IMR-90 (cell line): ENCODE measurements at regions not wholly inside any gene's neighbourhood (a gene's known extent, or its start where the extent isn't known, plus 50 kb on each side); places are given as distances from the start of the nearest gene placed in this dataset.

Source experiments
- ATAC-seq: fragments of 200-7000 bp; cut with Tn5 transposase; 2 replicates; pipeline ENCODE4 v1.9.1; 2020; ENCODE audit warnings: low read depth, mild to moderate bottlenecking, moderate library complexity
- BruUV-seq: library from RNA; stranded (reverse); fragments of 400-500 nt; replicated peaks from 2 replicates; lab custom pipeline; 2021; lab: Mats Ljungman, UMichigan
- CTCF ChIA-PET: fragments of 300-600 bp; formaldehyde crosslinking; extraction: SDS; loops from one replicate; lab custom pipeline; 2021; ENCODE audit warnings: antibody characterized with exemption; lab: Yijun Ruan, JAX
- POLR2A ChIA-PET: fragments of 300-600 bp; sonication (Branson Sonifier 250); formaldehyde crosslinking; loops from one replicate; lab custom pipeline; 2022; ENCODE audit warnings: antibody characterized with exemption; ENCODE audit not compliant: unreplicated experiment; lab: Charles Lee
- DNase-seq: peaks from one replicate; pipeline ENCODE4 v3.0.0; 2013
- H2AFZ ChIP-seq: replicated peaks from 2 replicates; pipeline ENCODE3; 2013; ENCODE audit warnings: low read length, mild to moderate bottlenecking; ENCODE audit not compliant: poor library complexity
- H2AK5ac ChIP-seq: 2 replicates; pipeline ENCODE4 v1.6.1; 2013; ENCODE audit warnings: low read depth, low read length, inconsistent platforms
- H2AK9ac ChIP-seq: replicated peaks from 2 replicates; pipeline ENCODE3; 2013; ENCODE audit warnings: mild to moderate bottlenecking, low read depth, low read length, moderate library complexity; ENCODE audit not compliant: poor library complexity
- H2BK120ac ChIP-seq: 2 replicates; pipeline ENCODE4 v1.6.1; 2013; ENCODE audit warnings: low read depth, low read length, inconsistent platforms
- H2BK15ac ChIP-seq: 3 replicates; pipeline ENCODE4 v1.6.1; 2013; ENCODE audit warnings: low read depth, low read length, inconsistent platforms
- H2BK20ac ChIP-seq: 2 replicates; pipeline ENCODE4 v1.6.1; 2013; ENCODE audit warnings: low read depth, mild to moderate bottlenecking, inconsistent platforms, low read length, moderate library complexity
- H2BK5ac ChIP-seq: 2 replicates; pipeline ENCODE4 v1.6.1; 2013; ENCODE audit warnings: mild to moderate bottlenecking, low read depth, low read length, inconsistent platforms; ENCODE audit not compliant: poor library complexity, severe bottlenecking
- H3K14ac ChIP-seq: replicated peaks from 2 replicates; pipeline ENCODE4 v1.6.1; 2013; ENCODE audit warnings: low read depth, low read length, inconsistent platforms
- H3K18ac ChIP-seq: 2 replicates; pipeline ENCODE4 v1.6.1; 2013; ENCODE audit warnings: low read depth, low read length, control low read depth
- H3K23ac ChIP-seq: 2 replicates; pipeline ENCODE4 v1.6.1; 2013; ENCODE audit warnings: low read depth, low read length, inconsistent platforms
- H3K27ac ChIP-seq: 2 replicates; pipeline ENCODE4 v1.5.1; 2013; ENCODE audit warnings: mild to moderate bottlenecking, control low read depth, low read length; ENCODE audit not compliant: insufficient read depth
- H3K27me3 ChIP-seq: 2 replicates; pipeline ENCODE4 v1.6.1; 2013; ENCODE audit warnings: low read length; ENCODE audit not compliant: control insufficient read depth, insufficient read depth
- H3K36me3 ChIP-seq: 2 replicates; pipeline ENCODE4 v1.6.1; 2013; ENCODE audit warnings: low read length, mixed read lengths; ENCODE audit not compliant: control insufficient read depth, insufficient read depth
- H3K4ac ChIP-seq: 2 replicates; pipeline ENCODE4 v1.6.1; 2013; ENCODE audit warnings: low read depth, low read length, inconsistent platforms
- H3K4me1 ChIP-seq: 2 replicates; pipeline ENCODE4 v1.6.1; 2013; ENCODE audit warnings: low read length, mixed read lengths; ENCODE audit not compliant: control insufficient read depth, insufficient read depth
- H3K4me2 ChIP-seq: 2 replicates; pipeline ENCODE4 v1.6.1; 2013; ENCODE audit warnings: low read depth, mild to moderate bottlenecking, control low read depth, low read length, moderate library complexity
- H3K4me3 ChIP-seq: 2 replicates; pipeline ENCODE4 v1.5.1; 2013; ENCODE audit warnings: low read depth, mild to moderate bottlenecking, control low read depth, low read length, moderate library complexity; ENCODE audit not compliant: insufficient read depth
- H3K56ac ChIP-seq: 2 replicates; pipeline ENCODE4 v1.6.1; 2013; ENCODE audit warnings: low read length, inconsistent platforms; ENCODE audit not compliant: insufficient read depth; ENCODE audit errors: extremely low read depth
- H3K79me1 ChIP-seq, 2 experiments: 2 replicates each; pipeline ENCODE4 v1.6.1; 2013; ENCODE audit warnings: low read length in 2 of 2, inconsistent platforms in 1 of 2, low read depth in 1 of 2
- H3K9ac ChIP-seq: 2 replicates; pipeline ENCODE4 v1.6.1; 2013; ENCODE audit warnings: low read depth, low read length, control low read depth
- H3K9me1 ChIP-seq: 2 replicates; pipeline ENCODE4 v1.6.1; 2013; ENCODE audit warnings: low read length, inconsistent platforms; ENCODE audit not compliant: insufficient read depth
- H3K9me3 ChIP-seq: 2 replicates; pipeline ENCODE4 v1.6.1; 2013; ENCODE audit warnings: low read length; ENCODE audit not compliant: control insufficient read depth, insufficient read depth
- H4K20me1 ChIP-seq: 2 replicates; pipeline ENCODE4 v1.6.1; 2013; ENCODE audit warnings: low read length, inconsistent platforms; ENCODE audit not compliant: insufficient read depth
- H4K5ac ChIP-seq: 2 replicates; pipeline ENCODE4 v1.6.1; 2013; ENCODE audit warnings: mild to moderate bottlenecking, low read depth, low read length, control low read depth
- H4K8ac ChIP-seq, 2 experiments: 2 replicates each; pipeline ENCODE4 v1.6.1; 2013; ENCODE audit warnings: low read depth in 2 of 2, low read length in 2 of 2, control low read depth in 1 of 2, inconsistent platforms in 1 of 2
- H4K91ac ChIP-seq: 2 replicates; pipeline ENCODE4 v1.6.1; 2013; ENCODE audit warnings: low read depth, low read length, inconsistent platforms; ENCODE audit not compliant: insufficient read depth
- CHD1 ChIP-seq: IDR thresholded peaks from 2 replicates; pipeline ENCODE4 v1.6.1; 2012; ENCODE audit warnings: low read depth, low read length, improper control_type of control experiment
- CTCF ChIP-seq: conservative IDR thresholded peaks from 2 replicates; pipeline ENCODE4 v1.5.1; 2012; ENCODE audit warnings: mild to moderate bottlenecking, low read depth, low read length, improper control_type of control experiment
- ELK1 ChIP-seq: fragments of 150-350 bp; IDR thresholded peaks from 2 replicates; pipeline ENCODE4 v1.6.1; 2016; ENCODE audit warnings: low read depth, mild to moderate bottlenecking, low read length, moderate library complexity, borderline replicate concordance
- MAFK ChIP-seq: IDR thresholded peaks from 2 replicates; pipeline ENCODE4 v1.6.1; 2012; ENCODE audit warnings: low read depth, low read length, improper control_type of control experiment
- MAZ ChIP-seq: IDR thresholded peaks from 2 replicates; pipeline ENCODE4 v1.6.1; 2012; ENCODE audit warnings: low read depth, mild to moderate bottlenecking, low read length, improper control_type of control experiment, moderate library complexity, borderline replicate concordance
- MXI1 ChIP-seq: IDR thresholded peaks from 2 replicates; pipeline ENCODE4 v1.6.1; 2012; ENCODE audit warnings: low read depth, mild to moderate bottlenecking, low read length, moderate library complexity, borderline replicate concordance
- NFE2L2 ChIP-seq: fragments of 150-350 bp; IDR thresholded peaks from 2 replicates; pipeline ENCODE4 v1.6.1; 2016; ENCODE audit warnings: low read depth, mild to moderate bottlenecking, low read length
- RCOR1 ChIP-seq: IDR thresholded peaks from 2 replicates; pipeline ENCODE4 v1.6.1; 2012; ENCODE audit warnings: mild to moderate bottlenecking, low read length, improper control_type of control experiment; ENCODE audit not compliant: insufficient replicate concordance
- SMC3 ChIP-seq: fragments of 150-350 bp; IDR thresholded peaks from 2 replicates; pipeline ENCODE4 v1.6.1; 2016; ENCODE audit warnings: low read depth, mild to moderate bottlenecking, antibody characterized with exemption, low read length, moderate library complexity
- USF2 ChIP-seq: fragments of 150-350 bp; IDR thresholded peaks from 2 replicates; pipeline ENCODE4 v1.6.1; 2017; ENCODE audit warnings: mild to moderate bottlenecking, antibody characterized with exemption, low read length, low read depth
- WGBS, 2 experiments: methylation state at CpG; one replicate each; pipeline versions ENCODE4 v1.1.5 to v1.1.7; 2013; ENCODE audit warnings: missing lambda C conversion rate in 2 of 2; ENCODE audit not compliant: insufficient read length in 1 of 2; ENCODE audit errors: extremely low coverage in 2 of 2; 5-methylcytosine and 5-hydroxymethylcytosine counted together
- dilution Hi-C: fragments of 300-500 bp; cut with HindIII; formaldehyde crosslinking; loops from one replicate; pipeline ENCODE4 v1.14.3; 2018; ENCODE audit warnings: low sequenced_read_pairs; ENCODE audit not compliant: unreplicated experiment
- in situ Hi-C: fragments of 300-500 bp; cut with MboI; formaldehyde crosslinking; loops from 3 replicates; pipeline ENCODE4 v1.14.3; 2019; ENCODE audit warnings: low sequenced_read_pairs, inconsistent platforms, mixed read lengths
- intact Hi-C: fragments of 100-400 bp; cut with micrococcal nuclease; formaldehyde crosslinking; loops from 2 replicates; pipeline ENCODE4 v1.10.0; 2022

- H4K8ac ChIP-seq: no peak overlapping the region
- 40% methylated on average over 2 of the region's 3 CpGs; no CpG with 5 or more reads in 1 of the 2 experiments for WGBS, 2 experiments
- H2AK9ac ChIP-seq: no peak overlapping the region
- no peak overlapping the region for H2BK5ac ChIP-seq
- DNase-seq: no peak
- intact Hi-C loops (no loop called here), dilution Hi-C loops (no loop called here), in situ Hi-C loops (no loop called here)
- H3K23ac ChIP-seq: no peak overlapping the region
- no TSS peak for BruUV-seq
- no peak overlapping the region for H4K5ac ChIP-seq
- no peaks in the 10 kb centered on the region for H3K27me3 ChIP-seq
- TF ChIP-seq MAZ: no peak
- TF ChIP-seq SMC3: no peak
- TF ChIP-seq MAFK: no peak
- TF ChIP-seq RCOR1: no peak
- TF ChIP-seq USF2: no peak
- no peak for TF ChIP-seq CTCF
- no peak for TF ChIP-seq CHD1
- no peak for TF ChIP-seq ELK1
- TF ChIP-seq MXI1: no peak
- TF ChIP-seq NFE2L2: no peak
- H3K36me3 ChIP-seq: no peaks in the 10 kb centered on the region
- no peak overlapping the region for H3K18ac ChIP-seq
- ATAC-seq: no peak
- no peak overlapping the region for H3K4me2 ChIP-seq
- no peak overlapping the region for H2AK5ac ChIP-seq
- no peak overlapping the region for H3K4me3 ChIP-seq
- no peak overlapping the region for H2AFZ ChIP-seq
- H3K9me3 ChIP-seq: no peaks in the 10 kb centered on the region
- H3K9ac ChIP-seq: no peak overlapping the region
- H3K4me1 ChIP-seq: no peaks in the 10 kb centered on the region
- H2BK20ac ChIP-seq: no peak overlapping the region
- no peak overlapping the region for H3K27ac ChIP-seq
- ChIA-PET CTCF (no interaction called here), POLR2A (no interaction called here)
- no peak overlapping the region for H2BK15ac ChIP-seq
- H4K91ac ChIP-seq: no peak overlapping the region
- H4K20me1 ChIP-seq: no peaks in the 10 kb centered on the region
- no peak overlapping the region for H3K4ac ChIP-seq
- no peaks in the 10 kb centered on the region for H3K9me1 ChIP-seq
- H2BK120ac ChIP-seq: no peak overlapping the region
- H3K14ac ChIP-seq: no peak overlapping the region
- H3K56ac ChIP-seq: no peak overlapping the region
- no peaks in the 10 kb centered on the region for H3K79me1 ChIP-seq
Observed at GRCh38 chr1:199202331-199202730, 563.5 kb downstream of the PTPRC start.
